HEK293T (cell line): ENCODE measurements at regions not wholly inside any gene's neighbourhood (a gene's known extent, or its start where the extent isn't known, plus 50 kb on each side); places are given as distances from the start of the nearest gene placed in this dataset.

Source experiments
- BHLHE40 ChIP-seq: fragments of 450-650 bp; IDR thresholded peaks from 2 replicates; pipeline ENCODE4 v1.6.1; 2016; ENCODE audit warnings: mild to moderate bottlenecking, moderate library complexity, borderline replicate concordance
- CTBP1 ChIP-seq: fragments of 450-650 bp; IDR thresholded peaks from 2 replicates; pipeline ENCODE4 v1.6.1; 2016; ENCODE audit warnings: borderline replicate concordance
- FOXA1 ChIP-seq: fragments of 450-650 bp; IDR thresholded peaks from 2 replicates; pipeline ENCODE4 v1.6.1; 2016; ENCODE audit warnings: mild to moderate bottlenecking
- FOXK2 ChIP-seq: fragments of 450-650 bp; IDR thresholded peaks from 2 replicates; pipeline ENCODE4 v1.6.1; 2016; ENCODE audit warnings: mild to moderate bottlenecking
- L3MBTL2 ChIP-seq: fragments of 450-650 bp; conservative IDR thresholded peaks from 2 replicates; pipeline ENCODE4 v1.6.1; 2016; ENCODE audit warnings: mild to moderate bottlenecking
- LEF1 ChIP-seq: fragments of 450-650 bp; IDR thresholded peaks from 2 replicates; pipeline ENCODE4 v1.6.1; 2017; ENCODE audit warnings: mild to moderate bottlenecking, borderline replicate concordance
- NFRKB ChIP-seq: fragments of 450-650 bp; IDR thresholded peaks from 2 replicates; pipeline ENCODE4 v1.6.1; 2016; ENCODE audit warnings: mild to moderate bottlenecking, moderate library complexity
- SP1 ChIP-seq: fragments of 450-650 bp; IDR thresholded peaks from 2 replicates; pipeline ENCODE4 v1.6.1; 2017
- SUZ12 ChIP-seq: fragments of 450-650 bp; IDR thresholded peaks from 2 replicates; pipeline ENCODE4 v1.6.1; 2016; ENCODE audit warnings: mild to moderate bottlenecking
- TARDBP ChIP-seq: fragments of 450-650 bp; IDR thresholded peaks from 2 replicates; pipeline ENCODE4 v1.6.1; 2016
- ZNF384 ChIP-seq: fragments of 450-650 bp; IDR thresholded peaks from 2 replicates; pipeline ENCODE4 v1.6.1; 2016

DNA sequence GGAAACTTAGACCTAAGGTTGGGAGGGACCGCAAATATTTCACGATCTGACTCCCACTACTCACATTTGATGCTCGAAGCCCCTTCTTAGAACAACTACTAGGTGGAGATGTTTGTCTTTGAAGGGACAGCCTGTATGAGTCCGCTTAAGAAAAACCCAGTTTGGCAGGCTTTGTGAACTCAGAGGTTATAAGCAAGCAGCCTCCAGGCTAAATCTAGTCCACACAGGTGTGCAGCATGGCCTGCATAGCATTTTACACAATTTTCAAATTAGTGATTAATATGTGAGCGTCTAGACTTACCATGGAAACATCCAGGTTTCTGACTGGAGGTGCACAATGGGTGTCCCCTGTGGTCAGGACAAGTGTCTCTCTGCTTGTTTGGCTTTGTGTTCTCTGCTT, 127.1 kb downstream of the KIF4B start:
- TF ChIP-seq SUZ12 (no peak), ZNF384 (no peak), NFRKB (no peak), FOXA1 (no peak), BHLHE40 (no peak), SP1 (no peak), LEF1 (no peak), TARDBP (no peak), L3MBTL2 (no peak), FOXK2 (no peak), CTBP1 (no peak)
